GM12872 (cell line): ENCODE measurements at regions not wholly inside any gene's neighbourhood (a gene's known extent, or its start where the extent isn't known, plus 50 kb on each side); places are given as distances from the start of the nearest gene placed in this dataset.

ENCODE experiments used
- CTCF ChIP-seq: IDR thresholded peaks from 3 replicates; pipeline ENCODE4 v1.5.1; 2011; ENCODE audit warnings: low read depth, mild to moderate bottlenecking, low read length, moderate library complexity; ENCODE audit not compliant: insufficient read depth

GRCh38 chr9:129463477-129463876, 157.4 kb downstream of the C9orf50 start:
- no peak for TF ChIP-seq CTCF

DNA sequence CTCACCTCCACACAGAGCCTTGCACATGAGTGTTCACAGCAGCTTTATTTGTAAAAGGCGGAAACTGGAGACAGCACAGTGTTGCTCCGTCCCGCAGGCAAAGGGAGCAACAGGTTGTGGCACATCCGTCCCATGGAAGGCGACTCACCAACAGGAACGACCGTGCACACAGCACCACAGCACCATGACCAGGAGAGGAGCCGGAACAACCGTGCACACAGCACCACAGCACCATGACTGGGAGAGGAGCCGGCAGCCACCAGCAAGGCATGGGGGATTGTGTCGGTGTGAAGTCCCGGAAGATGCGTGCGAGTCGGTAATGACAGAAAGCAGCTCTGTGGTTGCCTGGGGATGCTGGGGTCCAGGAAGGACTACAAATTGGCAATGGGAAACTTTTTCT, 158.5 kb downstream of the C9orf50 start:
- TF ChIP-seq CTCF: no peak

GRCh38 chr9:129460323-129461261, 160.3 kb downstream of the C9orf50 start:
- TF ChIP-seq CTCF: no peak

DNA sequence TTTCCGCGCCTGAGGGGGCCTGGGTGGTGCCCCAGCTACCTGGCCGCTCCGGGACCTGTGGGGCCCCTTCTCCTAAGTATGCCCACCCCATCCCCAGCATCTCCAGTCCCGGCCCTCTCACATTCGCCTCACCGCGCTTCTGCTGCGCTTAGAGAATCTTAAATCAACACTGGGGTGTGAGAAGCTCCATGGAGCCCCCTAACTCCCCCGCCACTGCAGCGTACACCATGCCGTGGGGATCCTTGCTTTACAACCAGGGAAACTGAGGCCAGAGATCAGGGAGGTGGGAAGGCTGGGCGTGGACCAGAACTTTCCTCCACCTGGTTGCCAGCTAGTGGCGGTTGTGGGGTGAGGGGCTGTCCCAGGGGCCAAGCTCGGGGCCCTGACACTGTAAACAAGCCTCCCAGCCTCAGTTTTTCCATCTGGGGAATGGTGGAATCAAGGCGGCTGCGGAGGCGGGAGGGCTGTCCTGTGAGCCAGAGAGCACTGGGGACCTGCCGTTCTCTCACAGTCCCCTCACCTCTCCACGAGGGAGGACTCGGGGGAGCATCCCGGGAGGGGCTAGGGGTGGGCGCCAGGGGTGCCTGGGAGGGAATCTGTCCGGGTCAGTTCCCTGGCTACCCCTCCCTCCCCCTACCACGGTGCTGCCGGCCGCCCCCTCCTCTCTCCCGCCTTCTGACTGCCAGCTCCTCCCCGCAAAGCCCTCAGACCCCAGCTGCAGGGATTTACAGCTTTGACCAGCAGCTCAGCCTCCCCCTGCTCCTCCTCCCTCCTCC, 161.2 kb downstream of the C9orf50 start:
- no peak for TF ChIP-seq CTCF

DNA sequence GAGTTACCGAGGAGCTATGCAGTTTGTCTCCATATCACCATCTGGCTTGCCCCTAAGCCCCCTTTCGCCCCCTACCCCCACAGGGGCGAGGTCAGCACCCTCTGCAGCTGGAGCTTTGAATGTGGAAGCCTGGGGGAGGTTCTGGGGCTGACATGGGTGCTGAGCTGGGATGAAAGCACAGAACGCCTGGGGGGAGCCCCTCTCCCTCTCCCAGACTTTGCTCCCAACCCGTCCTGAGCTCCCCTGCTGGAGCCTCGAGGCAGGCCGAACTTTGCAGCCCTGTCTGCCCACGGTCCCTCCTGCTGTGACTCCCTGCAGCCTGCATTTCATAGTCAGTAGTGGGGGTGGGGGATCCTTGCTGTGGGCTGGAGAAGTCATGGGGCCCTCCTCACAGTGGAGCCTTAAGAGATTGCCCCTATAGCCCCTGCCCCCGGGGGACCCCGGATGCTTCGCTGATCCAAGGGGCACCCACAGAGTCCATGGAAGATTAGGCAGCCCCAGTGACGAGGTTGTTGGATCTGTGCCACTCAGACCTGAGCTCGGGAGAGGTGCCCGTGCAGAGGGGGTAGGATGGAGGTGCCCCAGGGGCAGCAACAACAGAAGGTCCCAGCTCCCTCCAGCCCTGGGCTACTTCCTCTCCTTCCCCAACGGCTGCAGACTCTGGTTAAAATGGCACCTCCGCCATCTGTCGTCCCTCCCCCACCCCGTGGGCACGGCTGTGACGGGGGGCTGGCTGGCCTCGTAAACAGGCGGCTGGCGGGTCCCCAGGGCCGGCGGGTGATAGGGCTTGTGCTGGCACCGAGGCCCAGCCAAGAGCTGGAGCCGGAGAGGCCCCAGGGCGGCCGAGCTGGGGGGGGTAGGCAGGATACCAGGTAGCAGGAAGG, 162.0 kb downstream of the C9orf50 start:
- TF ChIP-seq CTCF: no peak

GRCh38 chr9:129458155-129458661, 162.7 kb downstream of the C9orf50 start:
- TF ChIP-seq CTCF: no peak
